ENCODE measurements at regions not wholly inside any gene's neighbourhood (a gene's known extent, or its start where the extent isn't known, plus 50 kb on each side); places are given as distances from the start of the nearest gene placed in this dataset.

- DNase-seq (ENCODE audit: low read depth, low spot score): no peak
- H3K27ac ChIP-seq: peak overlapping the region; percentile 50
These were observed 53.7 kb upstream of the KDM4C start for GRCh38 chr9:6703898-6704639.

GRCh38 chr9:6702707-6703106 lies 55.1 kb upstream of the KDM4C start:
- H3K27ac ChIP-seq: no peak overlapping the region
- DNase-seq (ENCODE audit: low read depth, low spot score): no peak

DNA sequence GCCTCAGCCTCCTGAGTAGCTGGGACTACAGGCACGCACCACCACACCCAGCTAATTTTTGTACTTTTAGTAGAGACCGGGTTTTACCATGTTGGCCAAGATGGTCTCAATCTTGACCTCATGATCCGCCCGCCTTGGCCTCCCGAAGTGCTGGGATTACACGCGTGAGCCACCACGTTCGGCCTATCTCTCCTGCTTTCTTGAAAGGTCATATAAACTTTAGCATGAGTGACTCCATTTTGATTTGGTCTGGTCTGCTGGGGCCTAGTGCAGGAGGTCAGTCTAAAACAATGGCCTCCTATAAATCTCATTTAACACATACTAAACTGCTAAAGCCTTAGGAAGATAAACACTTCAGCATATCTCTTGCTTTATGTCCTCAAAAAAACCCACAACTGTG lies 50.6 kb upstream of the GLDC start:
- DNase-seq (ENCODE audit: low read depth, low spot score): no peak
- H3K27ac ChIP-seq: no peak overlapping the region

GRCh38 chr9:6695121-6695814 lies 49.7 kb upstream of the GLDC start:
- no peak for DNase-seq (ENCODE audit: low read depth, low spot score)

More at GRCh38 chr9:6695121-6695814, 49.7 kb upstream of the GLDC start:
- no peak overlapping the region for H3K27ac ChIP-seq

All from epithelial cell of prostate (primary cell).